PC-3 (cell line): ENCODE measurements at regions not wholly inside any gene's neighbourhood (a gene's known extent, or its start where the extent isn't known, plus 50 kb on each side); places are given as distances from the start of the nearest gene placed in this dataset.

Experiments
- CTCF ChIP-seq: fragments of 300-600 bp; sonication (generic); conservative IDR thresholded peaks from 2 replicates; pipeline ENCODE4 v1.5.1; 2017; ENCODE audit warnings: antibody characterized with exemption, low read depth, mild to moderate bottlenecking, low read length
- EZH2 ChIP-seq: fragments of 300-600 bp; sonication (generic); IDR thresholded peaks from one replicate; pipeline ENCODE4 v1.6.1; 2017; ENCODE audit warnings: antibody characterized with exemption, mild to moderate bottlenecking, low read length; ENCODE audit not compliant: unreplicated experiment

GRCh38 chr21:13854638-13855037, 245.1 kb downstream of the POTED start:
- TF ChIP-seq CTCF, result no peak
- no peak for TF ChIP-seq EZH2
